Ammon's horn (tissue), 1 donor: ENCODE measurements at regions not wholly inside any gene's neighbourhood (a gene's known extent, or its start where the extent isn't known, plus 50 kb on each side); places are given as distances from the start of the nearest gene placed in this dataset.
A peak's percentile ranks its signal among the peaks of the same experiment; 100 is the strongest.
"Not testable (repeated sequence)": the region's sequence is repeated elsewhere in the genome, so short reads cannot be mapped to it uniquely, and the experiment has no call there.

Experiments
- DNase-seq: peaks from one replicate; pipeline ENCODE4 v3.0.0-alpha.2; 2016; ENCODE audit warnings: low spot score

DNA sequence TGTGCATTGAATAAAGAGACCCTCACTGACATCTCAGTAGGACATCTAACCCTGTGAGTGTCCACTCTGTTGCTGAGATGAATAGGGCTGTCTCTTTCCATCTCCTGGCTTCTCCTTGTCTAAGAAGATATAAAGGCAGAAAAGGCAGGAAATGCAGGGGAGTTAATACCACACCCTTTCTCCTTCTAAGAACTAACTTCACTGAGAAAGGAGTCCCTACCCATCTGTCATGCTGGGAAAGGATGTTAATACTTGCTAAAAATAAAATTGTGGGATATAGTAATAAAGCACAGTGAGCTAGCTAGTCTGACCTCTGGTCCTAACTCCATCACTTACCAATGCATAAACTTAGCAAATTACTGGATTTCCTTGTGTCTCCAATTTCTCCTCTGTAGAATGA, 213.9 kb upstream of the FIGN start:
- no peak for DNase-seq

DNA sequence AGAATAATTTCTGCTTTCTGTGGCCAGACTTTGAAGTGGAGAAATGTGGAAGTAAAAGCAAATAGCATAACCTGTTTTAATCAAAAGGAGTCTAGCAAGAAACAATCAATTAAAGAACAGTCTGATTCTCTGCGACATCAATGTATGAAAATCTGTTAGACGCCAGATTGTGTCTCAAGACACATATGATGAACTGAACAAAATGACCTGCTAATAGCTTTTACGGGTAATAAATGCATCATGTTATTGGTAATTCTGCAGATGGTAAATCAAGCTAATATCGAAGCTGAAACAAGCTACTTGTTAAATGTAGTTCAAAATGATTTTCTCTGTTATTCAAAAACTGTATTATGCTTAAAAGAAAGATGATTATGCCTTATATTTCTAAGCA, 208.5 kb upstream of the FIGN start:
- DNase-seq, result no peak

DNA sequence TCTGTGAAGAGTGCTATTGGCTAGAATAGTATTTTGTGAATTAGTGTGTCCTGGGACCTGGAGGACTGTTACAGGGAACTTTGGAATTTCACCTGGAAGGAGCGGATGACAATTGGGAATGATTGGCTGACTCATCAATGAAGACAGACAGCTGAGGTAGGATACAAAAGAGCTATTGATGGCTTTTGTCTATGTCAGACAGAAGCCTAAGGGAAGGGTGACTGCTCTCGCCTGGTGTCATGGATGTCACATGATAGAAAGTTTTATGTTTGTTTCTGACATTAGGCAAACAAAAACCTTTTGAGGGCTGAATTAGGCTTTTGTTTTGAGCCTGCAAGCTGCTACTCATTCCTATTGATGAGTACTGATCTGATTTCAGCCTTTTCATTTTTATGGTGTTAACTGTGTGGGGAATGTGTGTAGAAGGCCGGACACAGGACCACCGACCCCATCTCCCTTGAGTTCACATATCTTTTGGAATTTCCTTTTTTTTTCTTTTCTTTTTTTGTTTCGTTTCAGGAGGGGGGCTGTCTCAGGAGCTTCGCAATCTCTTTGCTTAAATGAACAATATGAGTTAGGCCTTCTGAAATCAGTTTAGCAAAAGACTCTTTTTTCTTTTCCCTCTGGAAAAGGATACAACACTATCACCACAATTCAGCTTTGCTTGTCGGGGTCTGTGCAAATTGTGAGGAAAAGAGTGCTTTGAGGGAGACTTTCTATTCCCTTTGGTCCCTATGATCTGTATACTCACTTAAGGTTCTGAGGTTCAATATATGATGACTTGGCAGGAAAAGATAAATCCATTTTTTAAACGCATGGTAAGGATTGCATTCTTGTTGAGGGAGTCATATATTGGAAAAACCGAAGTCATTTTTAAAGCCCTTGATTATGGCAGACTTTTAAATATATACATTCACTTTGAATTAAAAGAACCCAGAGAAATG, 207.9 kb upstream of the FIGN start:
- peak; percentile 79 for DNase-seq

DNA sequence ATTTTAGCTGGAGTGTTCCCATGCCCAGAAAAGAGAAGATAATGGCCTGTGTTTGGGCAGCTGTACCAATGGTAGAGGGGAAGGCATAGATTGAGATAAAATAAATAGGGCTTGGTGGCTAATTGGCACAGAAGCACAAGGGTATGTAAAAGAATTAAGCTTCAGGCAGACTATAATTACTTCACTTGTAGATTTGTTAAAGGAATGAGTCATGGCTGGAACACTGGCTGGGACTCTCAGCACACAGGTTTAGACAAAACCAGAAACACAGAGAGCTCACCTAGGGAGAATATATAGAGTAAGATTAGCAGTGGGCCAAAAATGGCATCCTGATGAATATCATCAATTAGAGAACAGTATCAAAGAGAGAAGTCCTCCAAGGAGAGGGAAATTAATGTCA, 198.3 kb upstream of the FIGN start:
- DNase-seq, result no peak

DNA sequence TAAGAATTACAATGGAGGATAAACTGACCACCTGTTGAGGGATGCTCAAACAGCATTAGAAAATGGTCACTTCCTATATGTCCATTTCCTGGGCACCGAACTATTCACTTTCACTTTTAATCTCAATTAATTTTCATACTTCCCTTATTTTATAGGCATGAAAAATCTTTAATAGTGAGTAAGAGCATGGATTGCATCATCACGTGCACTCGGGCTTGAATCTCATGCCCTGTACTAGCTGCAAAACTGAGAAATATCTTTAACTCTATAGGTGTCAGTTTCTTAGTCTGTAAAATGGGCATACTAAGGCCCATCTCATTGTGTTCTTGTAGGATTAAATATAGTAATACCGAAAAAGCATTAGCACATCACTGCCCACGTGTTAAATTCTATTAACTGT, 183.9 kb upstream of the FIGN start:
- DNase-seq, result no peak

DNA sequence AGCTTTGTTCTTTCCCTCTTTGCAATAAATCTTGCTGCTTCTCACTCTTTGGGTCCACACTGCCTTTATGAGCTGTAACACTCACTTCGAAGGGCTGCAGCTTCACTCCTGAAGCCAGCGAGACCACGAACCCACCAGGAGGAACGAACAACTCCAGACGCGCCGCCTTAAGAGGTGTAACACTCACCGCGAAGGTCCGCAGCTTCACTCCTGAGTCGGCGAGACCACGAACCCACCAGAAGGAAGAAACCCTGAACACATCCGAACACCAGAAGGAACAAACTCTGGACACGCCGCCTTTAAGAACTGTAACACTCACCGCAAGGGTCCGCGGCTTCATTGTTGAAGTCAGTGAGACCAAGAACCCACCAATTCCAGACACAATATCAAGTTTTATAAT, 178.7 kb upstream of the FIGN start:
- not testable (repeated sequence) for DNase-seq

DNA sequence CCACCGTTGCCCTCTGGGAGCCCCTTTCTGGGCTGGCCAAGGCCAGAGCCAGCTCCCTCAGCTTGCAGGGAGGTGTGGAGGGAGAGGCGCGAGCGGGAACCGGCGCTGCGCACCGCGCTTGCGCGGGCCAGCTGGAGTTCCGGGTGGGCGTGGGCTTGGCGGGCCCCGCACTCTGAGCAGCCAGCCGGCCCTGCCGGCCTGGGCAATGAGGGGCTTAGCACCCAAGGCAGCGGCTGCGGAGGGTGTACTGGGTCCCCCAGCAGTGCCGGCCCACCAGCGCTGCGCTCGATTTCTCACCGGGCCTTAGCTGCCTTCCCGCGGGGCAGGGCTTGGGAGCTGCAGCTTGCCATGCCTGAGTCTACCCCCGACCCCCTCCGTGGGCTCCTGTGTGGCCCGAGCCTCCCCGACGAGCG, 177.7 kb upstream of the FIGN start:
- not testable (repeated sequence) for DNase-seq

DNA sequence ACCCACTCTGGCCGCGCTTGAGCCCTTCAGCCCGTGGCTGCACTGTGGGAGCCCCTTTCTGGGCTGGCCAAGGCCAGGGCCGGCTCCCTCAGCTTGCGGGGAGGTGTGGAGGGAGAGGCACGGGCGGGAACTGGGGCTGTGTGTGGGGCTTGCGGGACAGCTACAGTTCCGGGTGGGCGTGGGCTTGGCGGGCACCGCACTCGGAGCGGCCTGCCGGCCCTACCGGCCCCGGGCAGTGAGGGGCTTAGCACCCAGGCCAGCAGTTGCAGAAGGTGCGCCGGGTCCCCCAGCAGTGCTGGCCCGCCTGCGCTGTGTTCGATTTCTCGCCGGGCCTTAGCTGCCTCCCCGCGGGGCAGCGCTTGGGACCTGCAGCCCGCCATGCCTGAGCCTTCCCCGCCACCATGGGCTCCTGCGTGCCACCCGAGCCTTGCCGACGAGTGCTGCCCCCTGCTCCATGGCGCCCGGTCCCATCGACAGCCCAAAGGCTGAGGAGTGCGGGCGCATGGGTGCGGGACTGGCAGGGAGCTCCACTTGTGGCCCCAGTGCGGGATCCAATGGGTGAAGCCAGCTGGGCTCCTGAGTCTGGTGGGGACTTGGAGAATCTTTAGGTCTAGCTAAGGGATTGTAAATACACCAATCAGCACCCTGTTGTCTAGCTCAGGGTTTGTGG, 173.7 kb upstream of the FIGN start:
- no peak for DNase-seq

DNA sequence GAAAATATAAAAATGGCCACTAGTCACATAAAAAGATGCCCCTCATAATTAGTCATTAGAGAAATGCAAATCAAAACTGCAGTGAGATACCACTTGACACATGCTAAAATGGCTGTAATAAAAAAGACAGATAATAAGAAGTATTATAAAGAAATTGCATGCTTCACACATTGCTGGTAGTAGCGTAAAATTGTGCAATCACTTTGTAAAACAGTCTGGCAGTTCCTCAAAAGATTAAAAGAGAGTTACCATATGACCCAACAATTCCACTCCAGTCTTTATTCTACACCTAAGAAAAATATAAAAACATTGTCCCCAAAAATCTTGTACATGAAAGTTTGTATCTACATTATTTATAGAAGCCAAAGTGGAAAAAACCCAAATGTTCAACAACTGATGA, 170.6 kb upstream of the FIGN start:
- DNase-seq, result no peak

DNA sequence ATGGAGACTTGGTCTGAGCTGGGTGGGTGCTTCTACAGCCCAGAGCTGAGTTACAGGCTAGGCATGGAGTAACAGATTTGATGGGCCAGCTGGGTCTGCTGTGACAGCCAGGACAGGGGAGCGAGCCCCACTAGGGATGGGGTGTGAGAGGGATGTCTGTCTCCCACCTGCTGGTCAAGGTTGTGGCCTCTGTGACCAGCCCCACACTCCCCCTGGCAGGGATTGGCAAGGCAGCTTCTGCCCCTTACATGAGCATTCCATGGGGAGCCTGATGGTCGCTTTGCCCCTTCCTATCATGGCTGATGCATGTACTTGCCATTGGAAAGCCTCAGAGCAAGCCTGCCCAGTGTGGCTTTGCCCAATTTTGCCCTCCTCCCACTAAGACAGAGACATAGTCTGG, 162.0 kb upstream of the FIGN start:
- DNase-seq, result no peak

DNA sequence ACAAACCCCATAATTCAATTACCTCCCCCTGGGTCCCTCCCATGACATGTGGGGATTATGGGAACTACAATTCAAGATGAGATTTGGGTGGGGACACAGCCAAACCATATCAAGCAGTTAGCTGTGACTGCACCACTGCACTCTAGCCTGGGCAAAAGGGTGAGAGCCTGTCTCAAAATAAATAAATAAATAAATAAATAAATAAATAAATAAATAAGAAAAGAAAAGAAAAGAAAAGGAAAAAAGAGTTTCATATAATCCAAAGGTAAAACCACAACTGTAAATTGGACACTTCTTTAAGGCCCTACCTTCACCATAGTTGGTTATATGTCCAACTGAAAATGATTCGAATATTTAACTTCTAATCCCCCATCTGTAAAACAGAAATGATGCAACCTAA, 157.6 kb upstream of the FIGN start:
- DNase-seq, result not testable (repeated sequence)

DNA sequence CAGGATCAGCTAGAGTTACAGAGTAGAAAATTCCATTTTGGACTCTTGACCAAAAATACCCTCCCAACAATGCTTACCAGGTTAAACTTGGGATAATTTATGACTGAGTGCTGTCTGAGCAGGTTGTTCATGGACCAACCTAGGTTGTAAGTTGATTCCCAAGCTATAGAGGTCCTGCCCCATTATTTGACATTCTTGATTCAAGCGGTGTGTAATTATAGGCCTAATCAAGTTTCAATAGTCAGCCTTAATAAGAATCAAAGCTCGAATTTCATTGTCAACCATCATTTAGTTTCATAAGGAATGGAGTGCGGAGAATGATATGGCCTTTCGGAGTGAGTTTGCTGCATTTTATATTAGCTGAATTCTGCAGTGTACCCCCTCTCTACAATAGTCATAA, 152.8 kb upstream of the FIGN start:
- no peak for DNase-seq

DNA sequence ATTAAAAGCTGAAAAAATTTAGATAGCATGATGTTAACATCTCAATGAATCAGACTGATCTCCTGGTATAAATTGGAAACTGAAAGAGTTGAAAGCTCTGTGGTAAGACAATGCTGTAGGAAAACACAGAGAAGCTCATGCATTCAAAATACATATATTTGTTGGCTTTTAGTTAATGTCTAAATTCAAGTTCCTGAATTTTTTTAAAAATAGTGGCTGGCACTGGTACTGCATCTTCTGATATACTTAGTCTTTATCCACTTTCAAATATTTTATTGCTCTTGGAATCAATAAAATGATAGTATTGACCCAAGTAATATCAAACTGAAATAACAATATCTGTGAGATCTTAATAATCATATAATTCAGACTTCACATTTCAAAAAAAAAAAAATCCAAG, 151.4 kb upstream of the FIGN start:
- DNase-seq, result no peak

DNA sequence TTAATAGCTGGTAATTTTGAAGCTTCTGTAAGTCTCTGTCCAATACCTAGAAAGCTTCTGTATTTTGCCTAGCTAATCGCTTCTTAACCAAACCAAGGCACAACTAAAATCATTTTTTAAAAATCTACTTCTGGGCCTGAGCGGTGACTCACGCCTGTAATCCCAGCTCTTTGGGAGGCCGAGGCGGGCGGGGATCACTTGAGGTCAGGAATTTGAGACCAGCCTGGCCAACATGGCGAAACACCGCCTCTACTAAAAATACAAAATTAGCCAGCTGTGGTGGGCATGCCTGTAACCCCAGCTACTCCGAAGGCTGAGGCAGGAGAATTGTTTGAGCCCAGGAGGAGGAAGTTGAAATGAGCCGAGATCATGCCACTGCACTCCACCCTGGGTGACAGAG, 148.6 kb upstream of the FIGN start:
- no peak for DNase-seq

DNA sequence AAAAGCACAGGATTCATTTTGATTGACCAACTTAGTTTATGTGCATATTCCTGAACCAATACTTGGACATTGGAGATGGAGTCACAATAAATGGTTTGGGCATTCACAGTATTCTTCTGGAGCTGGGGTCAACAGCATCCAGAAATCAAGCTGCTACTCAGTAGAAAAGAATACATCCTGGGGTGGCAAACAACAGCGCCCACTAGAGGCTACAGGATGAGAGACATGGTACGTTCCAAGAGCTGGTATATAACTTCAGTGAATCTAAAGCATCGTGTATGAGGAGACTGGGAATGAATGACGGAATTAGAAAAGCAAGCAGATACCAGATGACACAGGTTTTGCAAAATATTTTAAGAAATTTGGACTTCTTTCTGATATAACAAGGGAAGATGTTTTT, 142.9 kb upstream of the FIGN start:
- DNase-seq, result peak; percentile 4

DNA sequence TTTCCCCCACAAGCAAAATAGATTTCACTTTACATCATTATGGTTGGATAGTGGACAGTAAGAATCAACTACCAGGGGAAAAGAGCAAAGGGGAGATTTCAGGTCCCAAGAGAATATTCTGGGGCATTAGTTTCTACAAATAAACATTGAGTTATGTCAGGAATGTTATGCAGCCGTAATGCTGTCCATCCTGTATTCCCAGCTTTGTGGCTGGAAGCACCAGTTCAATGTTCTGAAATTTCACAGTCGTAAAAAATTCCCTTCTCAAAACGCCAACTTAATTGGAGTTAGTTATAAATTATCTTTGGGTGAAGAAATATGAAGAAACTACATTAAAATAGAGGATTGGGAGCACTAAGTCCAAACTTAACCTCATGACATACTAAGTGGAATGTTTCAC, 141.5 kb upstream of the FIGN start:
- no peak for DNase-seq

DNA sequence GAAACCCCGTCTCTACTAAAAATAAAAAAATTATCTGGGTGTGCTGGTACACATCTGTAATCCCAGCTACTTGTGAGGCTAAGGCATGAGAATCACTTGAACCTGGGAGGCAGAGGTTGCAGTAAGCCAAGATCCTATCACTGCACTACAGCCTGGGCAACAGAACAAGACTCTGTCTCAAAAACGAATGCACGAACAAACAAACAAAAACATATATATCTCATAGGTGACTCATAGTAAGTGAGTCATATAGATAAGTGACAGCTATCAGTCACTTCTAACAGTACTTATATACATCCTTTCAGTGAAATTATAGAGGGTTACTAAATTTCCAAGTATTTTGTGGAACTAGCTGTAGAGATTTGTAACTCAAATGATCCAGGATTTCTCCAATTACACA, 127.3 kb upstream of the FIGN start:
- no peak for DNase-seq

DNA sequence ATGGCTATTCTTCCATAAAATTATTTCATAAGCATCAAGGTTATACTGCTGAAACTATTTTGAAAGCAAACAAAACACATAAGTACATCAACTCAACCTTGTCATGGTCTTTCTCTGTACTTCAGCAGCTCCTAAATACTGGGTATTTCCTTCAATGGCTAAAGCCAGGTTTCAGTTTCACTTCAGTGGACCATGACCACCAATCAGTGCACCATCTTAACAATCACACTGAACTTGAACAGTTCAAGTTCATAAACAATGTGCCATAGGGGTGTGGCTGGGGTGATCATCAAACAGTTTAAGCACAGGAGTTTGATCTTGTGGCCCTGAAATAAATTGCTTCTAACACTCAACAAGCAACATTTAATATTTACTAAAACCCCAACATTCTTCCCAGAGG, 124.1 kb upstream of the FIGN start:
- no peak for DNase-seq

DNA sequence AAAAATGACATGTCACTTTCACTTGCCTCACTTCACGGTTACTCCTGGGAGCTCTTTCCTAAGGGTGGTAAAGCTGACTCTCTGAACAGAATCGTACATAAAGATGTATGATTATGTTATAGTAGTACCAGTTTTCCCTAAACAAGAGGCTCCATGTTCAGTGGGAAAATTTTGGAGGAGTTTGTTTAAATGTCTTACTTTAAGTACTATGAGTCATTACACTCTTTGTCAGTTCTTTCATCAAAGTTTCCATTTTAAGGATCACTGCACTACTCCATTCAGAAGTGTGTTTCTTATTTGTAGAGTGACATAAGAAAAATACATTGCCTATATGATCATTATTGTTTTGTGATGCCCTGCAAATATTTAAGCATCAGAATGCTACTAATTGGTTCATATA, 121.1 kb upstream of the FIGN start:
- DNase-seq, result no peak

DNA sequence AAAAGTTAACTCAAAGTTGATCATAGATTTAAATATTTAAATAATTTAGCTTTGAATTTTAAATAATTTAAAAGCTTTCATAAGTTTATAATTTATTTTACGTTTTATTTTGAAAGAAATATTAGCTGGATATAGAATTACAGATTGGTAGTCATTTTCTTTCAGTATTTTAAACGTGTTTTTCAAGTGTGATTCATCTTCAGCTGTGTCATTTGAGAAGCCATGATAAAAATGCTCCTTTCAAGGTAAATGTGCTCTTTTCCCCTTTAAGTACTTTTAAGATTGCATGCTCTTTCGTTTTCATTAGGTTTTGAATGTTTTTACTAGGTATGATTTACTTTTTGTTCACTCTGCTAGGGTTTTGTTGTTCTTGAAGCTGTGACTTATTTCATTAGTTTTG, 116.8 kb upstream of the FIGN start:
- DNase-seq, result no peak

DNA sequence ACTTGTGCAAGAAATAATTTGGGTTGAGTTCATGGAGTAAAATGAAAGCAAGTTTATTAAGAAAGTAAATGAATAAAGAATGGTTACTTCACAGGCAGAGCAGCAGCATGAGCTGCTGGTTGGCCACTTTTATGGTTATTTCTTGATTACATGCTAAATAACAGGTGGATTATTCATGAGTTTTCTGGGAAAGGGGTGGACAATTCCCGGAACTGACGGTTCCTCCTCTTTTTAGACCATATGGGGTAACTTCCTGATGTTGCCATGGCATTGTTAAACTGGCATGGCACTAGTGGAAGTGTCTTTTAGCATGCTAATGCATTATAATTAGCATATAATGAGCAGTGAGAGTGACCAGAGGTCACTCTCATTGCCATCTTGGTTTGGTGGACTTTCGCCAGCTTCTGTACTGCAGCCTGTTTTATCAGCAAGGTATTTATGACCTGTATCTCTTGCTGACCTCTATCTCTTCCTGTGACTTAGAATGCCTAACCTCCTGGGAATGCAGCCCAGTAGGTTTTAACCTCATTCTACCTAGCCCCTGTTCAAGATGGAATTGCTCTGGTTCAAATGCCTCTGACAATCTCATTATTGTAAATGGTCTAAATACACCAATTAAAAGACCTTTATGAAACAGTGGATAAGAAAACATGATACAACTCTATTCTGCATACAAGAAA, 114.1 kb upstream of the FIGN start:
- no peak for DNase-seq

DNA sequence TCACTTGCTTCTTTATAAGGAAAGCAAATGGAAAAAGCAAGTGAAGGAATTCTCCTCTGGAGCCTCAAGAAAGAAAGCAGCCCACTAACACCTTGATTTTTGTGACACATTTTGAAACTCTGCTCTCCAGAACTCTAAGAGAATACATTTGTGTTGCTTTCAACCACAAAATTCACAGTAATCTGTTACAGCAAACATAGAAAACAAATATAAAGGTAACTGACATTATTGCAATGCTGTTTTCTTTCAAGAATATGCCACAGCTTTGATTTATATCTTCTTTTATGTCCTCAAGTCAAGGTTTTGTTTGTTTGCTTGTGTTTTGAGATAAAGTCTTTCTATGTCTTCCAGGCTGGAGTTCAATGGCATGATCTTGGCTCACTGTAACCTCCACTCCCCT, 103.1 kb upstream of the FIGN start:
- no peak for DNase-seq

DNA sequence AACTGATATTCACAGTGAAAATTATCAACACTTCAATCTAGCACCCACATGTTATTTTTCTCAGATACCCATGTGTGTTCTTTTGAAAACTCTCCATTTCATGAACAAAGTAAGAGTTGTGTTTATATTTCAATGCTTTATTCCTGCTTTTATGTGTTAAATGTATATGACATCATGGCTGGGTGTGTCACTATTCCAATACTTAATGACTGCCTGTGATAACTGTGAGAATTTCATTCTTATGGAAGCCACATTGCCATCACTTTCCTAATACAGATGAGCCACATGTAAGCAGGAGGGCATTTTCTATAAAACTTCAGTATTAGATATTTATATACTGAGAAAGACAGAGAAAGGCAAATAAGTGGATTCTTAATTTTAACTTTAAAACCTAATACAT, 100.4 kb upstream of the FIGN start:
- DNase-seq, result no peak
